ENCODE measurements at regions not wholly inside any gene's neighbourhood (a gene's known extent, or its start where the extent isn't known, plus 50 kb on each side); places are given as distances from the start of the nearest gene placed in this dataset.

DNA sequence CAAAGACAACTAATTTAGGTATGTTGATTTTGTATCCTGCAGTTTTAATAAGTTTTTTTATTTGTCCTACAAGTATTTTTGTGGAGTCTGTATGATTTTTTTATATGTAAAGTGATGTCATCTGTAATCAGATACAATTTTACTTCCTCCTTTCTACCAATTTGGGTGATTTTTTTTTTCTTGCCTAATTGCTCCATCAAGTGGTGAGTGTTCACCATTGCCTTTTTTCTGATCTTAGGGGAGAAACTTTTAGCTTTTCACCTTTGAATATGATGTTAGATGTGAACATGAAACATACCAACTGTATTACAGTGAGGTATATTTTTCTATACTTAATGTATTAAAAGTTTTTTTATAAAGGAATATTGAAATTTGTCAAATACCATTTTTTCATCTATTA lies 362.3 kb downstream of the PABPC4L start:
- no peak for TF ChIP-seq EP300 (IDR thresholded peaks at IDR 0.05; ENCODE audit: low read depth)
- TF ChIP-seq, protein P1, sequence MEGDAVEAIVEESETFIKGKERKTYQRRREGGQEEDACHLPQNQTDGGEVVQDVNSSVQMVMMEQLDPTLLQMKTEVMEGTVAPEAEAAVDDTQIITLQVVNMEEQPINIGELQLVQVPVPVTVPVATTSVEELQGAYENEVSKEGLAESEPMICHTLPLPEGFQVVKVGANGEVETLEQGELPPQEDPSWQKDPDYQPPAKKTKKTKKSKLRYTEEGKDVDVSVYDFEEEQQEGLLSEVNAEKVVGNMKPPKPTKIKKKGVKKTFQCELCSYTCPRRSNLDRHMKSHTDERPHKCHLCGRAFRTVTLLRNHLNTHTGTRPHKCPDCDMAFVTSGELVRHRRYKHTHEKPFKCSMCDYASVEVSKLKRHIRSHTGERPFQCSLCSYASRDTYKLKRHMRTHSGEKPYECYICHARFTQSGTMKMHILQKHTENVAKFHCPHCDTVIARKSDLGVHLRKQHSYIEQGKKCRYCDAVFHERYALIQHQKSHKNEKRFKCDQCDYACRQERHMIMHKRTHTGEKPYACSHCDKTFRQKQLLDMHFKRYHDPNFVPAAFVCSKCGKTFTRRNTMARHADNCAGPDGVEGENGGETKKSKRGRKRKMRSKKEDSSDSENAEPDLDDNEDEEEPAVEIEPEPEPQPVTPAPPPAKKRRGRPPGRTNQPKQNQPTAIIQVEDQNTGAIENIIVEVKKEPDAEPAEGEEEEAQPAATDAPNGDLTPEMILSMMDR (IDR thresholded peaks at IDR 0.05): no peak
